AG04450 (cell line): ENCODE measurements at regions not wholly inside any gene's neighbourhood (a gene's known extent, or its start where the extent isn't known, plus 50 kb on each side); places are given as distances from the start of the nearest gene placed in this dataset.

Experiments
- CTCF ChIA-PET: fragments of 300-600, 350-600 bp; formaldehyde crosslinking; extraction: SDS; loops from one replicate; lab custom pipeline; 2022; ENCODE audit warnings: antibody characterized with exemption, inconsistent platforms; lab: Charles Lee
- POLR2A ChIA-PET: fragments of 350-600 bp; formaldehyde crosslinking; extraction: SDS; loops from one replicate; lab custom pipeline; 2021; ENCODE audit warnings: antibody characterized with exemption, inconsistent platforms; lab: Yijun Ruan, JAX
- DNase-seq: peaks from one replicate; pipeline ENCODE4 v3.0.0-alpha.2; 2011; ENCODE audit warnings: low read depth, low spot score
- H3K27ac ChIP-seq: one replicate; pipeline ENCODE4 v1.5.1; 2012; ENCODE audit warnings: low read depth, low read length, control low read depth
- H3K27me3 ChIP-seq: one replicate; pipeline ENCODE4 v1.6.0; 2012; ENCODE audit warnings: low read length; ENCODE audit not compliant: control insufficient read depth, insufficient read depth
- H3K4me3 ChIP-seq: 2 replicates; pipeline ENCODE4 v1.5.1; 2011; ENCODE audit warnings: mild to moderate bottlenecking, low read depth, low read length, control low read depth
- H3K9me3 ChIP-seq: 2 replicates; pipeline ENCODE4 v1.5.1; 2012; ENCODE audit warnings: low read length; ENCODE audit not compliant: control insufficient read depth, insufficient read depth
- TF ChIP-seq, protein P1 (sequence below): IDR thresholded peaks from 2 replicates; pipeline ENCODE4 v1.5.1; 2011; ENCODE audit warnings: low read depth, low read length, control low read depth, inconsistent platforms

DNA sequence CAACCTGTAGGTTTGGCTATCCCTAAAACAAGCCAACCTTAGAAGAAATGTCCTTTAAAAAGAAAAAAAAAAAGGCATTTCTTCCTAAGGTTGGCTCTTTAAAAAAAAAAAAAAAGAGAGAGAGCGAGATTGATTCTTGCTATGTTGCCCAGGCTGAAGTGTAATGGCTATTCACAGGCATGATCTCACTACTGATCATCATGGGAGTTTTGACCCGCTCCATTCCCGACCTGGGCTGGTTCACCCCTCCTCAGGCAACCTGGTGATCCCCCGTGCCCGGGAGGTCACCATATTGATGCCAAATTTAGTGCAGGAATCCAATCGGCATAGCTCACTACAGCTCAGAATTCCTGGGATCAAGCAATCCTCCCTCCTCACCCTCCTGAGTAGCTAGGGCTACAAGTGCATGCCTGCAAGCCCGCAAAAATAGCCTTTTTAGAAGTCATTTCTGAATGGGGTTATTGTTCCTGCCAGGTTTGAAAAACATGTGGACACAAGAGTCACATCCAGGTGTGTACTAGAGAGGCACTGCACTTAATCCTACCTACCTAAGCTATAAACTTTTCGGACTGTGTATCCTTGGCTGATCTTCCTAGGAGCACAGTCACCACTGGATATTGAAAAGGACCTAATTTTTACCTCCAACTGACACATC, 61.4 kb upstream of the ZCCHC13 start:
- H3K27ac ChIP-seq: peak overlapping the region; percentile 61
- ChIA-PET CTCF (no interaction called here), POLR2A (interaction anchor here (0.6 kb wide), 1 partner anchor 8 kb away, joined by 3 read pairs; no protein-coding TSS in a partner anchor)
- H3K9me3 ChIP-seq: no peaks in the 10 kb centered on the region
- H3K27me3 ChIP-seq: no peaks in the 10 kb centered on the region
- TF ChIP-seq, protein P1, sequence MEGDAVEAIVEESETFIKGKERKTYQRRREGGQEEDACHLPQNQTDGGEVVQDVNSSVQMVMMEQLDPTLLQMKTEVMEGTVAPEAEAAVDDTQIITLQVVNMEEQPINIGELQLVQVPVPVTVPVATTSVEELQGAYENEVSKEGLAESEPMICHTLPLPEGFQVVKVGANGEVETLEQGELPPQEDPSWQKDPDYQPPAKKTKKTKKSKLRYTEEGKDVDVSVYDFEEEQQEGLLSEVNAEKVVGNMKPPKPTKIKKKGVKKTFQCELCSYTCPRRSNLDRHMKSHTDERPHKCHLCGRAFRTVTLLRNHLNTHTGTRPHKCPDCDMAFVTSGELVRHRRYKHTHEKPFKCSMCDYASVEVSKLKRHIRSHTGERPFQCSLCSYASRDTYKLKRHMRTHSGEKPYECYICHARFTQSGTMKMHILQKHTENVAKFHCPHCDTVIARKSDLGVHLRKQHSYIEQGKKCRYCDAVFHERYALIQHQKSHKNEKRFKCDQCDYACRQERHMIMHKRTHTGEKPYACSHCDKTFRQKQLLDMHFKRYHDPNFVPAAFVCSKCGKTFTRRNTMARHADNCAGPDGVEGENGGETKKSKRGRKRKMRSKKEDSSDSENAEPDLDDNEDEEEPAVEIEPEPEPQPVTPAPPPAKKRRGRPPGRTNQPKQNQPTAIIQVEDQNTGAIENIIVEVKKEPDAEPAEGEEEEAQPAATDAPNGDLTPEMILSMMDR: no peak
- no peak for DNase-seq
- H3K4me3 ChIP-seq: no peak overlapping the region

DNA sequence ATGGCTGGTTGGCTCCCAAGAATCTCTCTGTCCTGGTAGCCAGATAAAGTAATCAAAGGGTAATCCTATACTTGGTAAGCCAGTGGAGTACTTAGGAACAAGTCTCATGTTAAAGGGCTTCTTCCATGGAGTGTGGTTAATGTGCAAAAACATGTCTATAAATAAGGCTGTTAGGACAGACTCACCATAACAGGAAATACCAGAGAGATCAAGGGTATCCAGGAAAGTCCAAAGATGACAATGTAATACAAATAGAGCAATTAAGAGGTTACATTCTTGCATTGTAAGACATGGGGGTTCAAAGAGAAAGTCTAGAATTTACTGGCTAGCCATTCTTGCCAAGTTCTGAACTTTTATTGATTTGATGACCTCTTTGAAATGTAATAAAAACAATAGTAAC, 61.9 kb upstream of the ZCCHC13 start:
- Histone ChIP-seq H3K27me3 (no peaks in the 10 kb centered on the region), H3K4me3 (no peak overlapping the region), H3K27ac (peak overlapping the region; percentile 55), H3K9me3 (no peaks in the 10 kb centered on the region)
- TF ChIP-seq, protein P1: no peak
- CTCF ChIA-PET: no interaction called here
- peak; percentile 50 for DNase-seq
- POLR2A ChIA-PET: no interaction called here

DNA sequence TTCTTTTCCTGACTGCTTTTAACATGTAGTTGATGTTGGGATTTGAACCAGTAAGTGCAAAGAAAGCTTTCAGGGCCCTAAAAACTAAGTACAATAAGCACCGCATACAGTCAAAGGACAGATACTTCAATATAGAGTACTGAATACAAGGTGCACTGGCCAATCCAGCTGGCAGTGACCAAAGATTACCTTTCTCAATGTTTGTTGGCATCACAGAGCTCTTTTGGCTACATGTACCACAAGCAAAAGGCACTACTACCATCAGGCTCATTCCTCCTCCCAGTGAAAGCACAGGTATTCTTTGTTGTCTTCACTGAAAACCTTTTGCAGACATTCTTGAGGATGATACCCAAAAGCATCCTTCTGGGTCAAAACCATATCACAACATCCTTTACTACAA, 65.2 kb upstream of the ZCCHC13 start:
- H3K27ac ChIP-seq: no peak overlapping the region
- DNase-seq: no peak
- no peak overlapping the region for H3K4me3 ChIP-seq
- no peaks in the 10 kb centered on the region for H3K27me3 ChIP-seq
- POLR2A ChIA-PET: no interaction called here
- CTCF ChIA-PET: no interaction called here
- H3K9me3 ChIP-seq: no peaks in the 10 kb centered on the region
- TF ChIP-seq, protein P1: no peak

DNA sequence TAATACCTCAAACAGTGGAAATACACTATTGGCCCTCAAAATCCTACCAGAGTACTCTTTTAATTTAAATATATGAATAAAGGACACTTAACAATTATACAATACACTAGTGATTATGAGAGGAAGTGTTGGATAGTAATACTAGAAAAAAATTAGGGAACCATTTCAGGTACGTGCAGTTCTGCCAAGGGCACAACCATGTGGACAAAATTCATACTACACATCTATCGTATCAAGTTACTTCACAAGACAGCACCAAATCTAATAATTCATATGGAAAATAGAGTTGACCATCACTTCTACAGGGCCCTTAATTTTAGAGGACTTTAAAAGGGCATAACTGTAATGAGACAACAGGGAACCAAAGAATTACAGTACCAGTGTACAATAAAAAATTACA, 69.2 kb upstream of the ZCCHC13 start:
- CTCF ChIA-PET: no interaction called here
- no peak for DNase-seq
- Histone ChIP-seq H3K27me3 (no peaks in the 10 kb centered on the region), H3K9me3 (no peaks in the 10 kb centered on the region), H3K27ac (no peak overlapping the region), H3K4me3 (no peak overlapping the region)
- POLR2A ChIA-PET: no interaction called here
- TF ChIP-seq, protein P1: no peak

DNA sequence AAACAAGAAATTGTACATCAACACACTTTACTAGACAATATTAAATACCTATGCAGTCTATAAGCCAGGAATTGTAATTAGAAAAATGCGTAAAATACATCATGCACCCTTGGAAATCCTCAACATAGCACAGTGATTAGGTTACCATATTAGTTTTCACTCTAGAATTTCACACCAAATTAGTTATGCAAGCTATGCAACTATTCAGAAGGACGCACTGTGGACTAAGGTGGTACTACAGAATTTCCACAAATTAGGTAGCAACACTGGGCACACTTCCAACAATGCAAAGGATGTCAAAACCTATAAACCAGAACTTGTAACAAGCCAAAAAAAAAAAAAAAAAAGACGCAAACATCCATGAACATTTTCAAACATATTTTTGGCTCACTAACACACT, 71.1 kb upstream of the ZCCHC13 start:
- Histone ChIP-seq H3K4me3 (no peak overlapping the region), H3K9me3 (no peaks in the 10 kb centered on the region), H3K27ac (no peak overlapping the region), H3K27me3 (no peaks in the 10 kb centered on the region)
- CTCF ChIA-PET: interaction anchor here (0.7 kb wide), 1 partner anchor 42 kb away, joined by 4 read pairs; no protein-coding TSS in a partner anchor
- DNase-seq: no peak
- POLR2A ChIA-PET: no interaction called here
- TF ChIP-seq, protein P1: no peak
